MCF 10A (cell line): ENCODE measurements at regions not wholly inside any gene's neighbourhood (a gene's known extent, or its start where the extent isn't known, plus 50 kb on each side); places are given as distances from the start of the nearest gene placed in this dataset.

Source experiments
- BruUV-seq: library from RNA; stranded (reverse); fragments of 400-500 nt; replicated peaks from 2 replicates; lab custom pipeline; 2021; lab: Mats Ljungman, UMichigan
- CTCF ChIA-PET: fragments of 300-600 bp; sonication (Branson Sonifier 250); formaldehyde crosslinking; extraction: SDS; loops from one replicate; lab custom pipeline; 2021; ENCODE audit warnings: antibody characterized with exemption, inconsistent platforms; lab: Yijun Ruan, JAX
- POLR2A ChIA-PET: fragments of 300-600, 350-650 bp; sonication (Branson Sonifier 250); formaldehyde crosslinking; extraction: SDS; loops from one replicate; lab custom pipeline; 2020; ENCODE audit warnings: antibody characterized with exemption, inconsistent platforms; lab: Yijun Ruan, JAX
- DNase-seq: peaks from one replicate; pipeline ENCODE4 v3.0.0-alpha.2; 2018; ENCODE audit not compliant: unreplicated experiment
- H3K27ac Mint-ChIP-seq: one replicate; pipeline ENCODE4 v1.8.0; 2022; ENCODE audit warnings: mild to moderate bottlenecking, low read depth, mixed read lengths; ENCODE audit not compliant: unreplicated experiment
- H3K27me3 Mint-ChIP-seq: one replicate; pipeline ENCODE4 v1.8.0; 2022; ENCODE audit warnings: mixed read lengths; ENCODE audit not compliant: insufficient read depth, unreplicated experiment
- H3K36me3 Mint-ChIP-seq: one replicate; pipeline ENCODE4 v1.8.0; 2022; ENCODE audit warnings: mild to moderate bottlenecking, moderate library complexity, mixed read lengths; ENCODE audit not compliant: insufficient read depth, unreplicated experiment
- H3K4me1 Mint-ChIP-seq: one replicate; pipeline ENCODE4 v1.8.0; 2022; ENCODE audit warnings: mixed read lengths; ENCODE audit not compliant: insufficient read depth, unreplicated experiment
- H3K4me3 Mint-ChIP-seq: one replicate; pipeline ENCODE4 v1.8.0; 2022; ENCODE audit warnings: mild to moderate bottlenecking, moderate library complexity, mixed read lengths; ENCODE audit not compliant: unreplicated experiment
- H3K9me3 Mint-ChIP-seq: one replicate; pipeline ENCODE4 v1.8.0; 2022; ENCODE audit warnings: mixed read lengths; ENCODE audit not compliant: unreplicated experiment
- intact Hi-C: fragments of 100-400 bp; cut with micrococcal nuclease; formaldehyde crosslinking; loops from 2 replicates; pipeline ENCODE4 v1.14.1; 2022
- TF ChIP-seq, protein P1 (sequence below): fragments of 200-600 bp; IDR thresholded peaks from one replicate; pipeline ENCODE4 v1.8.0; 2022; ENCODE audit warnings: antibody characterized with exemption, mild to moderate bottlenecking; ENCODE audit not compliant: unreplicated experiment

- Mint-ChIP-seq H3K27ac (no peak overlapping the region), H3K4me1 (no peaks in the 10 kb centered on the region), H3K27me3 (no peaks in the 10 kb centered on the region), H3K4me3 (no peak overlapping the region), H3K9me3 (no peaks in the 10 kb centered on the region), H3K36me3 (no peaks in the 10 kb centered on the region)
- no peak for DNase-seq
- CTCF ChIA-PET, result interaction anchor here (0.6 to 4.8 kb wide), 12 partner anchors 9 to 557 kb away, joined by 3 to 41 read pairs (median 3); no protein-coding TSS in a partner anchor
- BruUV-seq, result no TSS peak
- POLR2A ChIA-PET, result interaction anchor here (1.0 to 1.6 kb wide), 2 partner anchors 116 to 1177 kb away, joined by 3 to 7 read pairs; no protein-coding TSS in a partner anchor
- intact Hi-C loops, result loop anchor here (5.0 kb wide), 1 partner anchor 251 kb away; the partner anchor contains the start of gene FAT1
- TF ChIP-seq, protein P1, sequence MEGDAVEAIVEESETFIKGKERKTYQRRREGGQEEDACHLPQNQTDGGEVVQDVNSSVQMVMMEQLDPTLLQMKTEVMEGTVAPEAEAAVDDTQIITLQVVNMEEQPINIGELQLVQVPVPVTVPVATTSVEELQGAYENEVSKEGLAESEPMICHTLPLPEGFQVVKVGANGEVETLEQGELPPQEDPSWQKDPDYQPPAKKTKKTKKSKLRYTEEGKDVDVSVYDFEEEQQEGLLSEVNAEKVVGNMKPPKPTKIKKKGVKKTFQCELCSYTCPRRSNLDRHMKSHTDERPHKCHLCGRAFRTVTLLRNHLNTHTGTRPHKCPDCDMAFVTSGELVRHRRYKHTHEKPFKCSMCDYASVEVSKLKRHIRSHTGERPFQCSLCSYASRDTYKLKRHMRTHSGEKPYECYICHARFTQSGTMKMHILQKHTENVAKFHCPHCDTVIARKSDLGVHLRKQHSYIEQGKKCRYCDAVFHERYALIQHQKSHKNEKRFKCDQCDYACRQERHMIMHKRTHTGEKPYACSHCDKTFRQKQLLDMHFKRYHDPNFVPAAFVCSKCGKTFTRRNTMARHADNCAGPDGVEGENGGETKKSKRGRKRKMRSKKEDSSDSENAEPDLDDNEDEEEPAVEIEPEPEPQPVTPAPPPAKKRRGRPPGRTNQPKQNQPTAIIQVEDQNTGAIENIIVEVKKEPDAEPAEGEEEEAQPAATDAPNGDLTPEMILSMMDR, result no peak
These were observed 83.9 kb downstream of the MTNR1A start for GRCh38 chr4:186471441-186471840.

DNA sequence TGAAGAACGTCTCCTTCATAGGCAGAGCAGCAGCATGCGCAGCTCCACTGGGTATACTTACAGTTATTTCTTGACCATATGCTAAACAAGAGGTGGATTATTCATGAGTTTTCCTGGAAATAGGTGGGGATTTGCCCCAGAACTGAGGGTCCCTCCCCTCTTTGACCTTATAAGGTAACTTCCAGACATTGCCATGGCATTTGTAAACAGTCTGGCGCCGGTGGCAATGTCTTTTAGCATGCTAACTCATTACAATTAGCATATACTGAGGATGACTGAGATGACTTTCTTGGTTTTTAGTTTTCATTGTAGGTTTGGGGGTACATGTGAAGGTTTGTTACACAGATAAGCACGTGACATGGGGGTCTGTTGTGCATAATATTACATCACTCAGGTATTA, 97.3 kb downstream of the MTNR1A start:
- Mint-ChIP-seq H3K9me3 (peaks cover 18% of the 10 kb centered on the region), H3K4me1 (no peaks in the 10 kb centered on the region), H3K36me3 (no peaks in the 10 kb centered on the region), H3K27ac (no peak overlapping the region), H3K27me3 (no peaks in the 10 kb centered on the region), H3K4me3 (no peak overlapping the region)
- CTCF ChIA-PET, result interaction anchor here (1.3 to 2.0 kb wide), 2 partner anchors 15 to 162 kb away, joined by 4 to 7 read pairs; no protein-coding TSS in a partner anchor
- POLR2A ChIA-PET, result no interaction called here
- no peak for DNase-seq
- TF ChIP-seq, protein P1, result no peak
- no TSS peak for BruUV-seq
- intact Hi-C loops, result no loop called here

- Mint-ChIP-seq H3K36me3 (no peaks in the 10 kb centered on the region), H3K4me1 (no peaks in the 10 kb centered on the region), H3K27me3 (no peaks in the 10 kb centered on the region), H3K27ac (no peak overlapping the region), H3K4me3 (no peak overlapping the region), H3K9me3 (peaks cover 18% of the 10 kb centered on the region)
- DNase-seq, result no peak
- TF ChIP-seq, protein P1, result no peak
- intact Hi-C loops, result no loop called here
- CTCF ChIA-PET, result interaction anchor here (1.3 kb wide), 1 partner anchor 156 kb away, joined by 5 read pairs; no protein-coding TSS in a partner anchor
- BruUV-seq, result no TSS peak
- POLR2A ChIA-PET, result interaction anchor here (0.7 to 0.8 kb wide), 2 partner anchors 9 to 745 kb away, joined by 3 to 4 read pairs; no protein-coding TSS in a partner anchor
These were observed 103.4 kb downstream of the MTNR1A start for GRCh38 chr4:186451982-186452381.

DNA sequence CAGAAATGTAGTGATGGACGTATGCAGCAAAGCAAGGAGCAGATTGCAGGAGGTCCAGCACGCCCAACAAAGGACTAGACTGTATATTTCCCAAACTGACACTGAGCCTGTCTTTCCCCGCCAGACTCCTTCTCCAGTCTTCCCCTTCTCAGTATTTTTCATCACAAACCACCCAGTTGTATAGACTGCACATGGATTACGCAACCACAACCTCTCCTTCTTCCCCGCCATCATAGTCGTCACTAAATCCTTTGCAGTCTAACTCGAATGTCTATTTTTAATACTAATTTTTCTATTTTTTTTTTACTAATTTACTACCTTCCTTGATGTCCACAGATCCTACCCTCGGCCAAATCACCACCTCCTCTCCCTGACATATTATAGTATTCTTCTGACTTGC, 105.4 kb downstream of the MTNR1A start:
- H3K36me3 Mint-ChIP-seq, result no peaks in the 10 kb centered on the region
- CTCF ChIA-PET, result no interaction called here
- no TSS peak for BruUV-seq
- POLR2A ChIA-PET, result no interaction called here
- no peak overlapping the region for H3K27ac Mint-ChIP-seq
- intact Hi-C loops, result no loop called here
- H3K4me1 Mint-ChIP-seq, result peaks cover 4% of the 10 kb centered on the region
- H3K27me3 Mint-ChIP-seq, result no peaks in the 10 kb centered on the region
- no peak for DNase-seq
- peaks cover 18% of the 10 kb centered on the region for H3K9me3 Mint-ChIP-seq
- TF ChIP-seq, protein P1, result no peak
- no peak overlapping the region for H3K4me3 Mint-ChIP-seq
